Upper lobe of left lung (tissue), 6 donors: ENCODE measurements at regions not wholly inside any gene's neighbourhood (a gene's known extent, or its start where the extent isn't known, plus 50 kb on each side); places are given as distances from the start of the nearest gene placed in this dataset.

Experiments used
- ATAC-seq, 2 donors: fragments of 200-7000 bp; cut with Tn5 transposase; one replicate each; pipeline ENCODE4 v1.9.1; 2022; ENCODE audit warnings: mild to moderate bottlenecking in 2 of 2, moderate library complexity in 2 of 2; ENCODE audit not compliant: low FRiP score in 2 of 2
- DNase-seq, 2 donors: peaks; one replicate each; pipeline ENCODE4 v3.0.0-alpha.2; 2019 to 2020
- H3K27ac ChIP-seq, 4 donors: fragments of 200-600 bp; sonication (generic); one replicate each; pipeline ENCODE4 v1.5.1; 2016 to 2019
- H3K27me3 ChIP-seq, 4 donors: fragments of 200-600 bp; sonication (generic); one replicate each; pipeline ENCODE4 v1.5.1; 2017 to 2019
- H3K36me3 ChIP-seq, 4 donors: fragments of 200-600 bp; sonication (generic); one replicate each; pipeline ENCODE4 v1.5.1; 2016 to 2019
- H3K4me1 ChIP-seq, 4 donors: fragments of 200-600 bp; sonication (generic); one replicate each; pipeline ENCODE4 v1.5.1; 2018 to 2019
- H3K4me3 ChIP-seq, 4 donors: fragments of 200-600 bp; sonication (generic); one replicate each; pipeline ENCODE4 v1.5.1; 2017 to 2019; ENCODE audit warnings: mild to moderate bottlenecking in 2 of 4, moderate library complexity in 1 of 4
- H3K9me3 ChIP-seq, 4 donors: fragments of 200-600 bp; sonication (generic); one replicate each; pipeline ENCODE4 v1.5.1; 2018 to 2019
- CTCF ChIP-seq, 6 experiments: fragments of 450-650 bp in 4 of 6; fragments of 200-600 bp in 2 of 6; sonication (generic) in 2 of 6; IDR thresholded peaks; one replicate each; pipeline ENCODE4 v1.5.1; 2016 to 2019; ENCODE audit warnings: antibody characterized with exemption in 6 of 6
- EP300 ChIP-seq, 4 donors: sonication (generic); formaldehyde crosslinking; IDR thresholded peaks; one replicate each; pipeline ENCODE4 v1.5.1; 2017; ENCODE audit warnings: antibody characterized with exemption in 4 of 4, control low read depth in 2 of 4
- POLR2A ChIP-seq, 4 donors: fragments of 450-650 bp; IDR thresholded peaks; one replicate each; pipeline ENCODE4 v1.5.1; 2016 to 2017; ENCODE audit warnings: antibody characterized with exemption in 4 of 4, mild to moderate bottlenecking in 2 of 4
- POLR2AphosphoS5 ChIP-seq, 2 donors: sonication (generic); formaldehyde crosslinking; IDR thresholded peaks; one replicate each; pipeline ENCODE4 v1.5.1; 2017; ENCODE audit warnings: antibody characterized with exemption in 2 of 2
- WGBS, 2 donors: methylation state at CpG; one replicate each; pipeline ENCODE4 v1.1.5; 2017 to 2018; 5-methylcytosine and 5-hydroxymethylcytosine counted together
- donor health status: DM: no; HTN: no; CAD: no; lungs with moderate emphysema.
- donor health status: DM: no; HTN: yes; CAD: no; lungs with severe emphysema.

DNA sequence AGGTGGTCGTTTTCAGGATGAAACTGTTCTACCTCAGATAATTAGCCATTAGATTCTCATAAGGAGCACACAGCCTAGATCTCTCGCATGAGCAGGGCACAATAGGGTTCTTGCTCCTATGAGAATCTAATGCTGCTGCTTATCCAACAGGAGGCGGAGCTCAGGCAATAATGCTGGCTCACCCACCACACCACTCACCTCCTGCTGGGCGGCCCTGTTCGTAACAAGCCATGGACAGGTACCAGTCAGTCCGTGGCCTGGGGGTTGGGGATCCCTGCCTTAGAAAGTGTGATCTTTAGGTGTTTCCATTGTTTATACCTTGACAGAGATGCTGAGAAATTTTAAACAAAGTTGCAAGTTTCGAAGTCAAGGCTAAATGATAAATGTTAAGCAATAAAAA is 344.6 kb upstream of the HTR2A start:
- no peaks in the 10 kb centered on the region for H3K36me3 ChIP-seq
- no peaks in the 10 kb centered on the region for H3K9me3 ChIP-seq
- TF ChIP-seq POLR2AphosphoS5 (IDR thresholded peaks at IDR 0.05) (no peak), EP300 (IDR thresholded peaks at IDR 0.05) (no peak), POLR2A (IDR thresholded peaks at IDR 0.05) (no peak), CTCF (IDR thresholded peaks at IDR 0.05) (no peak)
- ATAC-seq (no peak), DNase-seq (no peak)
- no peak overlapping the region for H3K27ac ChIP-seq
- no peak overlapping the region for H3K4me3 ChIP-seq
- no peaks in the 10 kb centered on the region for H3K27me3 ChIP-seq
- WGBS, 2 donors = 78 to 85% methylated on average over 7 of the region's 7 CpGs
- no peaks in the 10 kb centered on the region for H3K4me1 ChIP-seq

- Histone ChIP-seq H3K9me3 (no peaks in the 10 kb centered on the region), H3K27ac (no peak overlapping the region), H3K4me3 (no peak overlapping the region), H3K36me3 (no peaks in the 10 kb centered on the region), H3K27me3 (no peaks in the 10 kb centered on the region), H3K4me1 (no peaks in the 10 kb centered on the region)
- TF ChIP-seq POLR2A (IDR thresholded peaks at IDR 0.05) = no peak
- TF ChIP-seq EP300 (IDR thresholded peaks at IDR 0.05) = no peak
- no peak for TF ChIP-seq POLR2AphosphoS5 (IDR thresholded peaks at IDR 0.05)
- TF ChIP-seq CTCF (IDR thresholded peaks at IDR 0.05) = no peak
- DNase-seq (no peak), ATAC-seq (peak in 1 of 2 donors; percentile 19)
- WGBS, 2 donors = 84% methylated on average over 3 of the region's 3 CpGs
Measured at GRCh38 chr13:47239025-47239424, 342.2 kb upstream of the HTR2A start.

GRCh38 chr13:47237571-47237970 is 340.7 kb upstream of the HTR2A start:
- no peaks in the 10 kb centered on the region for H3K27me3 ChIP-seq
- ATAC-seq (no peak), DNase-seq (no peak)
- 77 to 80% methylated on average over 2 of the region's 2 CpGs for WGBS, 2 donors
- no peaks in the 10 kb centered on the region for H3K36me3 ChIP-seq
- no peak overlapping the region for H3K4me3 ChIP-seq
- no peaks in the 10 kb centered on the region for H3K4me1 ChIP-seq
- no peak for TF ChIP-seq EP300 (IDR thresholded peaks at IDR 0.05)
- TF ChIP-seq POLR2AphosphoS5 (IDR thresholded peaks at IDR 0.05) = no peak
- TF ChIP-seq CTCF (IDR thresholded peaks at IDR 0.05) = no peak
- no peak for TF ChIP-seq POLR2A (IDR thresholded peaks at IDR 0.05)
- no peak overlapping the region for H3K27ac ChIP-seq
- no peaks in the 10 kb centered on the region for H3K9me3 ChIP-seq

DNA sequence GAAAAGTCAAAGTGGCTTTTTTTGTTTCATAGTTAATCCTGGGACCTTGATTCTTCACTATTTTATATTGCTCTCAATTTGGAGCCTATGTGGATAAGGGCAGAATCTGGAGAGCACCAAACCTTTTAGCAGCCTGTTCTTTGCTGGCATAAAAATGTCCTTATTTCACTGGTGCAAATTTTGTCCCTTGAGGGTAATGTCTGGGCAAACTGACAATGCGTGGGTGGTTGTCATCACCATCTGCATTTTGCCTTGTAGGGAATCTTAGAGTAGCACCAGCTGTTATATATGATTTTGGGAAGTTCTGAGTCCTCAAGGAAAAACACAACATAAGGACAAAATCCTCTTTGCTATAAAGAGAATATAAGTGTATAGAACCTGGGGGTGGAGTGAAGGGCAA is 336.9 kb upstream of the HTR2A start:
- no peak for ATAC-seq
- TF ChIP-seq POLR2AphosphoS5 (IDR thresholded peaks at IDR 0.05) (no peak), CTCF (IDR thresholded peaks at IDR 0.05) (no peak), POLR2A (IDR thresholded peaks at IDR 0.05) (no peak), EP300 (IDR thresholded peaks at IDR 0.05) (no peak)
- no peak for DNase-seq
- peaks cover 0 to 3% (median 1%) of the 10 kb centered on the region in 4 donors for H3K9me3 ChIP-seq
- 80 to 82% methylated on average over 1 of the region's 1 CpG for WGBS, 2 donors
- H3K36me3 ChIP-seq = no peaks in the 10 kb centered on the region
- no peak overlapping the region for H3K4me3 ChIP-seq
- no peaks in the 10 kb centered on the region for H3K4me1 ChIP-seq
- H3K27me3 ChIP-seq = no peaks in the 10 kb centered on the region
- no peak overlapping the region for H3K27ac ChIP-seq

GRCh38 chr13:47232516-47232915 is 335.7 kb upstream of the HTR2A start:
- TF ChIP-seq CTCF (IDR thresholded peaks at IDR 0.05) (no peak), POLR2A (IDR thresholded peaks at IDR 0.05) (no peak), EP300 (IDR thresholded peaks at IDR 0.05) (no peak), POLR2AphosphoS5 (IDR thresholded peaks at IDR 0.05) (no peak)
- Histone ChIP-seq H3K4me3 (no peak overlapping the region), H3K27me3 (no peaks in the 10 kb centered on the region), H3K4me1 (no peaks in the 10 kb centered on the region), H3K27ac (no peak overlapping the region), H3K36me3 (no peaks in the 10 kb centered on the region), H3K9me3 (peaks cover 0 to 3% (median 1%) of the 10 kb centered on the region in 4 donors)
- no peak for ATAC-seq
- no peak for DNase-seq
- WGBS, 2 donors = 76 to 81% methylated on average over 4 of the region's 4 CpGs
